Retinal pigment epithelial cell (primary cell): ENCODE measurements at regions not wholly inside any gene's neighbourhood (a gene's known extent, or its start where the extent isn't known, plus 50 kb on each side); places are given as distances from the start of the nearest gene placed in this dataset.
A peak's percentile ranks its signal among the peaks of the same experiment; 100 is the strongest.

Experiments
- DNase-seq: peaks from one replicate; pipeline ENCODE4 v3.0.0-alpha.2; 2010; ENCODE audit warnings: low read depth
- H3K4me3 ChIP-seq: 2 replicates; pipeline ENCODE4 v1.5.1; 2011; ENCODE audit warnings: mild to moderate bottlenecking, low read length, control low read depth, moderate library complexity
- CTCF ChIP-seq: conservative IDR thresholded peaks from 2 replicates; pipeline ENCODE4 v1.5.1; 2011; ENCODE audit warnings: low read depth, low read length, control low read depth, inconsistent platforms

GRCh38 chr14:34325493-34325892 lies 136.5 kb downstream of the SPTSSA start:
- H3K4me3 ChIP-seq: no peak overlapping the region
- DNase-seq: no peak
- TF ChIP-seq CTCF: no peak

- DNase-seq: no peak
- H3K4me3 ChIP-seq: no peak overlapping the region
- peak; percentile 60 for TF ChIP-seq CTCF
These were observed 137.7 kb downstream of the SPTSSA start for GRCh38 chr14:34324363-34324795.

GRCh38 chr14:34322940-34323418 lies 139.1 kb downstream of the SPTSSA start:
- no peak for DNase-seq
- TF ChIP-seq CTCF: peak; percentile 77
- H3K4me3 ChIP-seq: no peak overlapping the region

GRCh38 chr14:34319140-34319539 lies 142.9 kb downstream of the SPTSSA start:
- no peak for DNase-seq
- H3K4me3 ChIP-seq: no peak overlapping the region
- no peak for TF ChIP-seq CTCF

- no peak for DNase-seq
- no peak overlapping the region for H3K4me3 ChIP-seq
- no peak for TF ChIP-seq CTCF
These were observed 144.0 kb downstream of the SPTSSA start for GRCh38 chr14:34318014-34318413.

- no peak overlapping the region for H3K4me3 ChIP-seq
- DNase-seq: no peak
- TF ChIP-seq CTCF: no peak
These were observed 151.3 kb downstream of the SPTSSA start for GRCh38 chr14:34310724-34311123.

GRCh38 chr14:34303811-34304210 lies 158.2 kb downstream of the SPTSSA start:
- no peak for DNase-seq
- no peak for TF ChIP-seq CTCF
- no peak overlapping the region for H3K4me3 ChIP-seq
